IMR-90 (cell line): ENCODE measurements at regions not wholly inside any gene's neighbourhood (a gene's known extent, or its start where the extent isn't known, plus 50 kb on each side); places are given as distances from the start of the nearest gene placed in this dataset.

Source experiments
- ATAC-seq: fragments of 200-7000 bp; cut with Tn5 transposase; 2 replicates; pipeline ENCODE4 v1.9.1; 2020; ENCODE audit warnings: low read depth, mild to moderate bottlenecking, moderate library complexity
- BruUV-seq: library from RNA; stranded (reverse); fragments of 400-500 nt; replicated peaks from 2 replicates; lab custom pipeline; 2021; lab: Mats Ljungman, UMichigan
- CTCF ChIA-PET: fragments of 300-600 bp; formaldehyde crosslinking; extraction: SDS; loops from one replicate; lab custom pipeline; 2021; ENCODE audit warnings: antibody characterized with exemption; lab: Yijun Ruan, JAX
- POLR2A ChIA-PET: fragments of 300-600 bp; sonication (Branson Sonifier 250); formaldehyde crosslinking; loops from one replicate; lab custom pipeline; 2022; ENCODE audit warnings: antibody characterized with exemption; ENCODE audit not compliant: unreplicated experiment; lab: Charles Lee
- DNase-seq: peaks from one replicate; pipeline ENCODE4 v3.0.0; 2013
- H2AFZ ChIP-seq: replicated peaks from 2 replicates; pipeline ENCODE3; 2013; ENCODE audit warnings: low read length, mild to moderate bottlenecking; ENCODE audit not compliant: poor library complexity
- H2AK5ac ChIP-seq: 2 replicates; pipeline ENCODE4 v1.6.1; 2013; ENCODE audit warnings: low read depth, low read length, inconsistent platforms
- H2AK9ac ChIP-seq: replicated peaks from 2 replicates; pipeline ENCODE3; 2013; ENCODE audit warnings: mild to moderate bottlenecking, low read depth, low read length, moderate library complexity; ENCODE audit not compliant: poor library complexity
- H2BK120ac ChIP-seq: 2 replicates; pipeline ENCODE4 v1.6.1; 2013; ENCODE audit warnings: low read depth, low read length, inconsistent platforms
- H2BK15ac ChIP-seq: 3 replicates; pipeline ENCODE4 v1.6.1; 2013; ENCODE audit warnings: low read depth, low read length, inconsistent platforms
- H2BK20ac ChIP-seq: 2 replicates; pipeline ENCODE4 v1.6.1; 2013; ENCODE audit warnings: low read depth, mild to moderate bottlenecking, inconsistent platforms, low read length, moderate library complexity
- H2BK5ac ChIP-seq: 2 replicates; pipeline ENCODE4 v1.6.1; 2013; ENCODE audit warnings: mild to moderate bottlenecking, low read depth, low read length, inconsistent platforms; ENCODE audit not compliant: poor library complexity, severe bottlenecking
- H3K14ac ChIP-seq: replicated peaks from 2 replicates; pipeline ENCODE4 v1.6.1; 2013; ENCODE audit warnings: low read depth, low read length, inconsistent platforms
- H3K18ac ChIP-seq: 2 replicates; pipeline ENCODE4 v1.6.1; 2013; ENCODE audit warnings: low read depth, low read length, control low read depth
- H3K23ac ChIP-seq: 2 replicates; pipeline ENCODE4 v1.6.1; 2013; ENCODE audit warnings: low read depth, low read length, inconsistent platforms
- H3K27ac ChIP-seq: 2 replicates; pipeline ENCODE4 v1.5.1; 2013; ENCODE audit warnings: mild to moderate bottlenecking, control low read depth, low read length; ENCODE audit not compliant: insufficient read depth
- H3K27me3 ChIP-seq: 2 replicates; pipeline ENCODE4 v1.6.1; 2013; ENCODE audit warnings: low read length; ENCODE audit not compliant: control insufficient read depth, insufficient read depth
- H3K36me3 ChIP-seq: 2 replicates; pipeline ENCODE4 v1.6.1; 2013; ENCODE audit warnings: low read length, mixed read lengths; ENCODE audit not compliant: control insufficient read depth, insufficient read depth
- H3K4ac ChIP-seq: 2 replicates; pipeline ENCODE4 v1.6.1; 2013; ENCODE audit warnings: low read depth, low read length, inconsistent platforms
- H3K4me1 ChIP-seq: 2 replicates; pipeline ENCODE4 v1.6.1; 2013; ENCODE audit warnings: low read length, mixed read lengths; ENCODE audit not compliant: control insufficient read depth, insufficient read depth
- H3K4me2 ChIP-seq: 2 replicates; pipeline ENCODE4 v1.6.1; 2013; ENCODE audit warnings: low read depth, mild to moderate bottlenecking, control low read depth, low read length, moderate library complexity
- H3K4me3 ChIP-seq: 2 replicates; pipeline ENCODE4 v1.5.1; 2013; ENCODE audit warnings: low read depth, mild to moderate bottlenecking, control low read depth, low read length, moderate library complexity; ENCODE audit not compliant: insufficient read depth
- H3K56ac ChIP-seq: 2 replicates; pipeline ENCODE4 v1.6.1; 2013; ENCODE audit warnings: low read length, inconsistent platforms; ENCODE audit not compliant: insufficient read depth; ENCODE audit errors: extremely low read depth
- H3K79me1 ChIP-seq, 2 experiments: 2 replicates each; pipeline ENCODE4 v1.6.1; 2013; ENCODE audit warnings: low read length in 2 of 2, inconsistent platforms in 1 of 2, low read depth in 1 of 2
- H3K9ac ChIP-seq: 2 replicates; pipeline ENCODE4 v1.6.1; 2013; ENCODE audit warnings: low read depth, low read length, control low read depth
- H3K9me1 ChIP-seq: 2 replicates; pipeline ENCODE4 v1.6.1; 2013; ENCODE audit warnings: low read length, inconsistent platforms; ENCODE audit not compliant: insufficient read depth
- H3K9me3 ChIP-seq: 2 replicates; pipeline ENCODE4 v1.6.1; 2013; ENCODE audit warnings: low read length; ENCODE audit not compliant: control insufficient read depth, insufficient read depth
- H4K20me1 ChIP-seq: 2 replicates; pipeline ENCODE4 v1.6.1; 2013; ENCODE audit warnings: low read length, inconsistent platforms; ENCODE audit not compliant: insufficient read depth
- H4K5ac ChIP-seq: 2 replicates; pipeline ENCODE4 v1.6.1; 2013; ENCODE audit warnings: mild to moderate bottlenecking, low read depth, low read length, control low read depth
- H4K8ac ChIP-seq, 2 experiments: 2 replicates each; pipeline ENCODE4 v1.6.1; 2013; ENCODE audit warnings: low read depth in 2 of 2, low read length in 2 of 2, control low read depth in 1 of 2, inconsistent platforms in 1 of 2
- H4K91ac ChIP-seq: 2 replicates; pipeline ENCODE4 v1.6.1; 2013; ENCODE audit warnings: low read depth, low read length, inconsistent platforms; ENCODE audit not compliant: insufficient read depth
- BHLHE40 ChIP-seq: fragments of 150-350 bp; IDR thresholded peaks from 2 replicates; pipeline ENCODE4 v1.6.1; 2016; ENCODE audit warnings: mild to moderate bottlenecking, low read depth, low read length
- CEBPB ChIP-seq: IDR thresholded peaks from 2 replicates; pipeline ENCODE4 v1.6.1; 2012; ENCODE audit warnings: low read depth, low read length, improper control_type of control experiment
- CHD1 ChIP-seq: IDR thresholded peaks from 2 replicates; pipeline ENCODE4 v1.6.1; 2012; ENCODE audit warnings: low read depth, low read length, improper control_type of control experiment
- CTCF ChIP-seq: conservative IDR thresholded peaks from 2 replicates; pipeline ENCODE4 v1.5.1; 2012; ENCODE audit warnings: mild to moderate bottlenecking, low read depth, low read length, improper control_type of control experiment
- FOS ChIP-seq: fragments of 150-350 bp; IDR thresholded peaks from 2 replicates; pipeline ENCODE4 v1.6.1; 2016; ENCODE audit warnings: low read depth, low read length
- MAFK ChIP-seq: IDR thresholded peaks from 2 replicates; pipeline ENCODE4 v1.6.1; 2012; ENCODE audit warnings: low read depth, low read length, improper control_type of control experiment
- MAZ ChIP-seq: IDR thresholded peaks from 2 replicates; pipeline ENCODE4 v1.6.1; 2012; ENCODE audit warnings: low read depth, mild to moderate bottlenecking, low read length, improper control_type of control experiment, moderate library complexity, borderline replicate concordance
- MXI1 ChIP-seq: IDR thresholded peaks from 2 replicates; pipeline ENCODE4 v1.6.1; 2012; ENCODE audit warnings: low read depth, mild to moderate bottlenecking, low read length, moderate library complexity, borderline replicate concordance
- NFE2L2 ChIP-seq: fragments of 150-350 bp; IDR thresholded peaks from 2 replicates; pipeline ENCODE4 v1.6.1; 2016; ENCODE audit warnings: low read depth, mild to moderate bottlenecking, low read length
- POLR2A ChIP-seq: IDR thresholded peaks from 2 replicates; pipeline ENCODE4 v1.6.1; 2012; ENCODE audit warnings: mild to moderate bottlenecking, low read depth, low read length
- RAD21 ChIP-seq: IDR thresholded peaks from 2 replicates; pipeline ENCODE4 v1.6.1; 2012; ENCODE audit warnings: low read length, improper control_type of control experiment
- RCOR1 ChIP-seq: IDR thresholded peaks from 2 replicates; pipeline ENCODE4 v1.6.1; 2012; ENCODE audit warnings: mild to moderate bottlenecking, low read length, improper control_type of control experiment; ENCODE audit not compliant: insufficient replicate concordance
- RFX5 ChIP-seq: IDR thresholded peaks from 2 replicates; pipeline ENCODE4 v1.8.0; 2012; ENCODE audit warnings: low read depth, mild to moderate bottlenecking, low read length, moderate library complexity
- SMC3 ChIP-seq: fragments of 150-350 bp; IDR thresholded peaks from 2 replicates; pipeline ENCODE4 v1.6.1; 2016; ENCODE audit warnings: low read depth, mild to moderate bottlenecking, antibody characterized with exemption, low read length, moderate library complexity
- WGBS, 2 experiments: methylation state at CpG; one replicate each; pipeline versions ENCODE4 v1.1.5 to v1.1.7; 2013; ENCODE audit warnings: missing lambda C conversion rate in 2 of 2; ENCODE audit not compliant: insufficient read length in 1 of 2; ENCODE audit errors: extremely low coverage in 2 of 2; 5-methylcytosine and 5-hydroxymethylcytosine counted together
- dilution Hi-C: fragments of 300-500 bp; cut with HindIII; formaldehyde crosslinking; loops from one replicate; pipeline ENCODE4 v1.14.3; 2018; ENCODE audit warnings: low sequenced_read_pairs; ENCODE audit not compliant: unreplicated experiment
- in situ Hi-C: fragments of 300-500 bp; cut with MboI; formaldehyde crosslinking; loops from 3 replicates; pipeline ENCODE4 v1.14.3; 2019; ENCODE audit warnings: low sequenced_read_pairs, inconsistent platforms, mixed read lengths
- intact Hi-C: fragments of 100-400 bp; cut with micrococcal nuclease; formaldehyde crosslinking; loops from 2 replicates; pipeline ENCODE4 v1.10.0; 2022
- TF ChIP-seq, protein P1 (sequence below): fragments of 150-350 bp; IDR thresholded peaks from 2 replicates; pipeline ENCODE4 v1.6.1; 2017; ENCODE audit warnings: mild to moderate bottlenecking, antibody characterized with exemption, low read length, low read depth
- TF ChIP-seq, protein P2 (sequence below): fragments of 150-350 bp; IDR thresholded peaks from 2 replicates; pipeline ENCODE4 v1.6.1; 2016; ENCODE audit warnings: low read depth, mild to moderate bottlenecking, low read length, moderate library complexity, borderline replicate concordance

- no peak for DNase-seq
These were observed 646.5 kb upstream of the EPHA7 start for GRCh38 chr6:94065707-94066337.

More at GRCh38 chr6:94065707-94066337, 646.5 kb upstream of the EPHA7 start:
- ATAC-seq = no peak
- TF ChIP-seq, protein P1, sequence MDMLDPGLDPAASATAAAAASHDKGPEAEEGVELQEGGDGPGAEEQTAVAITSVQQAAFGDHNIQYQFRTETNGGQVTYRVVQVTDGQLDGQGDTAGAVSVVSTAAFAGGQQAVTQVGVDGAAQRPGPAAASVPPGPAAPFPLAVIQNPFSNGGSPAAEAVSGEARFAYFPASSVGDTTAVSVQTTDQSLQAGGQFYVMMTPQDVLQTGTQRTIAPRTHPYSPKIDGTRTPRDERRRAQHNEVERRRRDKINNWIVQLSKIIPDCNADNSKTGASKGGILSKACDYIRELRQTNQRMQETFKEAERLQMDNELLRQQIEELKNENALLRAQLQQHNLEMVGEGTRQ = no peak
- TF ChIP-seq MAZ = no peak
- TF ChIP-seq RFX5 = no peak
- no peak for TF ChIP-seq MXI1
- TF ChIP-seq POLR2A = no peak
- no peak for TF ChIP-seq CTCF
- TF ChIP-seq, protein P2, sequence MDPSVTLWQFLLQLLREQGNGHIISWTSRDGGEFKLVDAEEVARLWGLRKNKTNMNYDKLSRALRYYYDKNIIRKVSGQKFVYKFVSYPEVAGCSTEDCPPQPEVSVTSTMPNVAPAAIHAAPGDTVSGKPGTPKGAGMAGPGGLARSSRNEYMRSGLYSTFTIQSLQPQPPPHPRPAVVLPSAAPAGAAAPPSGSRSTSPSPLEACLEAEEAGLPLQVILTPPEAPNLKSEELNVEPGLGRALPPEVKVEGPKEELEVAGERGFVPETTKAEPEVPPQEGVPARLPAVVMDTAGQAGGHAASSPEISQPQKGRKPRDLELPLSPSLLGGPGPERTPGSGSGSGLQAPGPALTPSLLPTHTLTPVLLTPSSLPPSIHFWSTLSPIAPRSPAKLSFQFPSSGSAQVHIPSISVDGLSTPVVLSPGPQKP = no peak
- no peak for TF ChIP-seq RAD21
- TF ChIP-seq CHD1 = no peak
- no peak for TF ChIP-seq NFE2L2
- no peak for TF ChIP-seq FOS
- no peak for TF ChIP-seq SMC3
- no peak for TF ChIP-seq BHLHE40
- no peak for TF ChIP-seq CEBPB
- no peak for TF ChIP-seq RCOR1
- TF ChIP-seq MAFK = no peak
- dilution Hi-C loops (no loop called here), in situ Hi-C loops (no loop called here), intact Hi-C loops (no loop called here)
- H3K4me3 ChIP-seq = no peak overlapping the region
- no peak overlapping the region for H3K23ac ChIP-seq
- no peak overlapping the region for H4K5ac ChIP-seq
- no peak overlapping the region for H4K91ac ChIP-seq
- no peaks in the 10 kb centered on the region for H3K36me3 ChIP-seq
- no peak overlapping the region for H2BK15ac ChIP-seq
- H3K4ac ChIP-seq = no peak overlapping the region
- H3K18ac ChIP-seq = no peak overlapping the region
- H2AFZ ChIP-seq = no peak overlapping the region
- ChIA-PET POLR2A (no interaction called here), CTCF (interaction anchor here (0.6 kb wide), 1 partner anchor 121 kb away, joined by 4 read pairs; no protein-coding TSS in a partner anchor)
- no peaks in the 10 kb centered on the region for H3K9me1 ChIP-seq
- H2AK9ac ChIP-seq = no peak overlapping the region
- no peak overlapping the region for H3K27ac ChIP-seq
- H3K9me3 ChIP-seq = no peaks in the 10 kb centered on the region
- no peak overlapping the region for H4K8ac ChIP-seq
- H3K9ac ChIP-seq = no peak overlapping the region
- H2BK120ac ChIP-seq = no peak overlapping the region
- no peak overlapping the region for H3K4me2 ChIP-seq
- H2AK5ac ChIP-seq = no peak overlapping the region
- no peaks in the 10 kb centered on the region for H3K79me1 ChIP-seq
- no peaks in the 10 kb centered on the region for H3K27me3 ChIP-seq
- no CpG with 5 or more reads among the region's 6 CpGs for WGBS, 2 experiments
- H2BK20ac ChIP-seq = no peak overlapping the region
- no peak overlapping the region for H3K14ac ChIP-seq
- no peaks in the 10 kb centered on the region for H4K20me1 ChIP-seq
- no TSS peak for BruUV-seq
- no peak overlapping the region for H2BK5ac ChIP-seq
- H3K4me1 ChIP-seq = no peaks in the 10 kb centered on the region
- H3K56ac ChIP-seq = no peak overlapping the region
